ENCODE measurements at regions not wholly inside any gene's neighbourhood (a gene's known extent, or its start where the extent isn't known, plus 50 kb on each side); places are given as distances from the start of the nearest gene placed in this dataset.
A peak's percentile ranks its signal among the peaks of the same experiment; 100 is the strongest.

GRCh38 chr11:92332986-92333385 lies 108.4 kb downstream of the FAT3 start:
- TF ChIP-seq CTCF (conservative IDR thresholded peaks at IDR 0.05 in 1 of 2, IDR thresholded peaks at IDR 0.05 in 1 of 2; ENCODE audit: low read depth in 1 of 2, low read length in 2 of 2) (no peak), EZH2 (IDR thresholded peaks at IDR 0.05; ENCODE audit: low read length, missing control alignments) (no peak)
- H3K36me3 ChIP-seq (ENCODE audit: control insufficient read depth, insufficient read depth, low read length) = no peaks in the 10 kb centered on the region
- no peak overlapping the region for H3K4me3 ChIP-seq (replicated peaks in 1 of 4; ENCODE audit: control extremely low read depth in 1 of 4, insufficient read depth in 1 of 4, low read depth in 3 of 4, low read length in 4 of 4)
- H3K4me1 ChIP-seq (ENCODE audit: control insufficient read depth, extremely low read depth, insufficient read depth, low read length) = no peaks in the 10 kb centered on the region
- H3K4me2 ChIP-seq (ENCODE audit: extremely low read depth, insufficient read depth, low read length) = no peak overlapping the region
- no peak overlapping the region for H3K9ac ChIP-seq (ENCODE audit: insufficient read depth, low read length)
- H4K20me1 ChIP-seq (ENCODE audit: control insufficient read depth, extremely low read depth, insufficient read depth, low read length) = no peaks in the 10 kb centered on the region
- no peak overlapping the region for H3K27ac ChIP-seq (ENCODE audit: insufficient read depth, low read length)
- no peaks in the 10 kb centered on the region for H3K27me3 ChIP-seq (ENCODE audit: control insufficient read depth, insufficient read depth, low read length)
- no peak overlapping the region for H2AFZ ChIP-seq (ENCODE audit: low read length)
- H3K9me3 ChIP-seq (ENCODE audit: control insufficient read depth, insufficient read depth, low read depth, low read length) = no peaks in the 10 kb centered on the region
- DNase-seq (ENCODE audit: low read depth in 2 of 2) = peak; percentile 84 to 89
- H3K79me2 ChIP-seq (ENCODE audit: control insufficient read depth, insufficient read depth, low read length) = no peaks in the 10 kb centered on the region

- no peak overlapping the region for H3K4me3 ChIP-seq (replicated peaks in 1 of 4; ENCODE audit: control extremely low read depth in 1 of 4, insufficient read depth in 1 of 4, low read depth in 3 of 4, low read length in 4 of 4)
- H3K36me3 ChIP-seq (ENCODE audit: control insufficient read depth, insufficient read depth, low read length) = no peaks in the 10 kb centered on the region
- no peaks in the 10 kb centered on the region for H4K20me1 ChIP-seq (ENCODE audit: control insufficient read depth, extremely low read depth, insufficient read depth, low read length)
- no peak overlapping the region for H3K9ac ChIP-seq (ENCODE audit: insufficient read depth, low read length)
- DNase-seq (ENCODE audit: low read depth in 2 of 2) = peak in 1 of 2 donors; percentile 24
- H3K4me1 ChIP-seq (ENCODE audit: control insufficient read depth, extremely low read depth, insufficient read depth, low read length) = no peaks in the 10 kb centered on the region
- no peaks in the 10 kb centered on the region for H3K79me2 ChIP-seq (ENCODE audit: control insufficient read depth, insufficient read depth, low read length)
- no peak overlapping the region for H2AFZ ChIP-seq (ENCODE audit: low read length)
- H3K27me3 ChIP-seq (ENCODE audit: control insufficient read depth, insufficient read depth, low read length) = no peaks in the 10 kb centered on the region
- no peaks in the 10 kb centered on the region for H3K9me3 ChIP-seq (ENCODE audit: control insufficient read depth, insufficient read depth, low read depth, low read length)
- TF ChIP-seq CTCF (conservative IDR thresholded peaks at IDR 0.05 in 1 of 2, IDR thresholded peaks at IDR 0.05 in 1 of 2; ENCODE audit: low read depth in 1 of 2, low read length in 2 of 2) (peak; percentile 14 to 45), EZH2 (IDR thresholded peaks at IDR 0.05; ENCODE audit: low read length, missing control alignments) (no peak)
- no peak overlapping the region for H3K27ac ChIP-seq (ENCODE audit: insufficient read depth, low read length)
- no peak overlapping the region for H3K4me2 ChIP-seq (ENCODE audit: extremely low read depth, insufficient read depth, low read length)
Observed at GRCh38 chr11:92340839-92341238, 116.2 kb downstream of the FAT3 start.

- no peak for DNase-seq (ENCODE audit: low read depth in 2 of 2)
- H3K79me2 ChIP-seq (ENCODE audit: control insufficient read depth, insufficient read depth, low read length) = no peaks in the 10 kb centered on the region
- no peaks in the 10 kb centered on the region for H3K9me3 ChIP-seq (ENCODE audit: control insufficient read depth, insufficient read depth, low read depth, low read length)
- TF ChIP-seq CTCF (conservative IDR thresholded peaks at IDR 0.05 in 1 of 2, IDR thresholded peaks at IDR 0.05 in 1 of 2; ENCODE audit: low read depth in 1 of 2, low read length in 2 of 2) = no peak
- TF ChIP-seq EZH2 (IDR thresholded peaks at IDR 0.05; ENCODE audit: low read length, missing control alignments) = no peak
- no peaks in the 10 kb centered on the region for H3K4me1 ChIP-seq (ENCODE audit: control insufficient read depth, extremely low read depth, insufficient read depth, low read length)
- no peak overlapping the region for H3K27ac ChIP-seq (ENCODE audit: insufficient read depth, low read length)
- H3K4me3 ChIP-seq (replicated peaks in 1 of 4; ENCODE audit: control extremely low read depth in 1 of 4, insufficient read depth in 1 of 4, low read depth in 3 of 4, low read length in 4 of 4) = no peak overlapping the region
- H3K4me2 ChIP-seq (ENCODE audit: extremely low read depth, insufficient read depth, low read length) = no peak overlapping the region
- H3K36me3 ChIP-seq (ENCODE audit: control insufficient read depth, insufficient read depth, low read length) = no peaks in the 10 kb centered on the region
- no peak overlapping the region for H3K9ac ChIP-seq (ENCODE audit: insufficient read depth, low read length)
- no peaks in the 10 kb centered on the region for H4K20me1 ChIP-seq (ENCODE audit: control insufficient read depth, extremely low read depth, insufficient read depth, low read length)
- H2AFZ ChIP-seq (ENCODE audit: low read length) = no peak overlapping the region
- H3K27me3 ChIP-seq (ENCODE audit: control insufficient read depth, insufficient read depth, low read length) = no peaks in the 10 kb centered on the region
Observed at GRCh38 chr11:92342034-92342720, 117.6 kb downstream of the FAT3 start.
